GM19397 (cell line): ENCODE measurements at regions not wholly inside any gene's neighbourhood (a gene's known extent, or its start where the extent isn't known, plus 50 kb on each side); places are given as distances from the start of the nearest gene placed in this dataset.

ENCODE experiments used
- ATAC-seq: cut with Tn5 transposase; IDR thresholded peaks from one replicate; pipeline ENCODE4 v1.9.1; 2021; ENCODE audit warnings: mild to moderate bottlenecking, moderate library complexity; ENCODE audit not compliant: unreplicated experiment

DNA sequence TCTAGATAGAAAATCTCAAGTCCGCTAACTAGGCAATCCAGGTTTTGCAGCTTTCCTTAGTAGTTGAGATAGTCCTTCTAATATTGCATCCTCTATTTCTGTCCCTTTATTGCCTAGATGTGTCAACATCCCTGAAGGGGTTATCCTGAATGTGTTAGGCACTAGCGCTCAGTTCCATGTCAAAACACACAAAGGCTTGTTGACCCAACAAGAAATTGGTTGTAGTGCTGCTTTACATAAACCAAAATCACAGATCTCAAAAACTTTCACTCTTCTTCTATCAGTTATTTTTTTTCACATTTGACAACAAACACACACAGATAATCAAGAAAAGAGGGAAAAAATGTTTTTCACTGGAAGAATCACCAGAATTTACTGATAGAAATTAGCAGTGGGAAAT lies 51.4 kb upstream of the SOX2 start:
- ATAC-seq = no peak

DNA sequence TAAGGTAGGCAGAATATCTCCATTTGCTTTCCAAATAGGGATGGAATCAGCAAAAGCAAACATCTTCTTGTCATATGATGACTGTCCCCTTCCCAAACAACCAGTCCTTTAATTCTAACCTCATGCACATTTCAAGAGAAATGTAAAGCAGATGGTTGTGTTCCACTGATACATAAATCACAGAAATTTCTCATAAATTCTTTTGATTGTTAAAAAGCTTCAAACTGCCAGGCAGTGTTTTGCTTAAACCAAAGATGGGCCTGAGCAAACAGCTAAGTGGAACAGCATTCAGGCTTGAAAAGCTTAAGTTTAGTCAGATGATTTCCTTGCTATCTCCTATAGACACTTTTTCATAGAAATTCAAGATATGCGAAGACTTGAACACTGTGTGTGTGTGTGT lies 74.3 kb upstream of the SOX2 start:
- ATAC-seq = no peak

DNA sequence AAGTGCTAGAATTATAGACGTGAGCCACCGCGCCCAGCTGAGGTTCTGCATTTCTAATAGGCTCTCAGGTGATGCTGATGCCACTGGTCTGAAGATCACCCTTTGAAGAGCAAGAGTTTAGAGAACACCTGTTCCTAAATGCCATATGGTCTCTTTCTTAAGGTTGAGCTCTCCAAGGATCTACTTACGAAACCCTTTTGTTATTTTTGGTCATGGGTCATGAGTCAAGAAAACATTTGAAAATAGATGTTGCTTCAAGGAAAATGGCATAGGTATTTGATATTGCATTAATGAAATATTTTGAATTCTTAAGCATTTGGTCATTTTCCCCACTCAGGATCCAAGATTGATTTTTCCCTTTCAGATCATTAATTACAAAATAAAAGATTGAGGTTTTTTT lies 74.7 kb upstream of the SOX2 start:
- ATAC-seq = no peak

DNA sequence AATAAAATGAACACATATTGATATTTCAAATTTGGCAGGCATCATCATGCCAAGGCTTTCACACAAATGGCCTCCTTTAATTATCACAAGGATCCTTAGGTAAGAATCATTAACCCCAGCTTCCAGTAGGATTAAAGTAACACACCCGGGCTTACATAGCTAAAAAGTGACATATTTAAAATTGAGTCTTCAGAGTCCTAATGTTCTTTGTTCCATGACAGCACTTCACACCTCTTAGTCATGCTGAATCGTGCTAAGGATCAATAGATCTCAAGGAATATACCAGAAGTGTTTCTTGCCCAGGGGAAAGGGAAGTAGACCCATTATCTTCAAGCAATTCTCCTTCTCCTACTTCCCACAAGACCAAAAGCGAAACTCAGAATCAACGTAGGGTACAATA lies 76.6 kb upstream of the SOX2 start:
- ATAC-seq = no peak

DNA sequence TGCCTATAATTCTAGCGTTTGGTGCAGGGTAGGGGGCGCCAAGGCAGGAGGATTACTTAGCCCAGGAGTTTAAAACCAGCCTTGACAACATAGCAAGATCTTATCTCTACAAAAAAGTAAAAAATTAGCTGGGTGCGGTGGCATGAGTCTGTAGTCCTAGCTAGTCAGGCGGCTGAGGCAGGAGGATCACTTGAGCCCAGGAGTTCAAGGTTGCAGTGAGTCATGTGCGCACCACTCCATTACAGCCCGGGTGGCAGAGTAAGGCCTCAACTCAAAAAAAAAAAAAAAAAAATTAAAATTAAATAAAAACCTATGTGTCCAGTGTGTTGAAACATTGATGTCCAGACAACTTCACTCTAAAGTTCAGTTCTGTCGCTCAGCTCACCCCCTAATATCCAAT lies 78.2 kb upstream of the SOX2 start:
- ATAC-seq = no peak

DNA sequence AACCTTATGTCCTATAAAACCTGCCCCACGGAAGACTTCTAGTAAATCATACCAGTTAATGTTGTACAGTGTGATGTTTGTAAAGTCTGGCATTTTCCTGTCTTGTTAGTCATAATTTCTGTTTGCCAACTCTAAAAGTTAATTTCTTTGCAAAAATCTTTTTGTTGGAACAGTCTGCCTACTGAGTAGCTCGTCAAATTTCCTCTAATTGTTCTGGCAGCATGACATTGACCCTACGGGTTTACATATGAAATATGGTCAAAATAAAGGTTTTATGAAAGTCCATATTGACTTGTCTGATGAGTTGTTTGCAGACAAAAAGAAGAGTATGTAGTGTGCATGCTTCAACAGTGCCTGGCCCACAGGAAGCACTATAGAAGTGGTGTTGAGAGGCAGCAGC lies 79.8 kb upstream of the SOX2 start:
- ATAC-seq = no peak

DNA sequence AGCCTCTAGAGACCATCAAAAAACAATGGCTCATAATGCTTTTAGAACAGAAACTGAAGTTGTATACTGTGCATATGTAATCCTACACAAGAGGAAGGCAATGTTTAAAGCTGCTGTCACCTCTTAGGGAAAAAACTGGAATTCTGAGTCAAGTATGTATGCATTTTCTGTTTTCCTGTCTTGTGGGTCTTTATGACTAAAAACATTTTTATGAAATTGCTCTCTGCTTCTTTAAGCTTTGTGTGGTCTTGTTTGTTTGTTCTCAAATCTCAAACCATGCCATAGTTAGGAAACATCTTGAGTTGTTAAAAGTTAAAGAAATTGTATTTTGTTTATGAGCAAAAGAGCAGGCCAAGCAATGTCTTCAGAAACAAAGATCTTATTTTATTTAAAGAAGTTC lies 80.9 kb upstream of the SOX2 start:
- no peak for ATAC-seq

DNA sequence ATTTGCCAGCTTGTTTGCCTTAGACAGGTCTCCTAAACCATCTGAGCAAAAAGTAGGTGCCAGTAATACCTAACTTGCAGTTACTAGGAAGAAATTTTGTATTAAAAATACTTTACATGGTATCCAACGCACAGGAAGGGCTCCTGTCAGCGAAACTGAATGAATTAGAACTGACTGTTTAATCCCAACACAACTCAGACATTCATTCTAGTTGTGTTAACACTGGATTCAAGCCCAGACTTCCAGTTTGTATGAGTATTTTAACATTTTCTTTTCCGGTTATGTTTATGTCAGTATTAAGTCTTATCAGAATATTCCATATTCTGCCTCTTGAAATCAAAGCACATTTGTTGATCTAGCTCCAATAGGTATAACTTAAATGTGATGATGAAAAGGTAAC lies 82.0 kb upstream of the SOX2 start:
- ATAC-seq = no peak

DNA sequence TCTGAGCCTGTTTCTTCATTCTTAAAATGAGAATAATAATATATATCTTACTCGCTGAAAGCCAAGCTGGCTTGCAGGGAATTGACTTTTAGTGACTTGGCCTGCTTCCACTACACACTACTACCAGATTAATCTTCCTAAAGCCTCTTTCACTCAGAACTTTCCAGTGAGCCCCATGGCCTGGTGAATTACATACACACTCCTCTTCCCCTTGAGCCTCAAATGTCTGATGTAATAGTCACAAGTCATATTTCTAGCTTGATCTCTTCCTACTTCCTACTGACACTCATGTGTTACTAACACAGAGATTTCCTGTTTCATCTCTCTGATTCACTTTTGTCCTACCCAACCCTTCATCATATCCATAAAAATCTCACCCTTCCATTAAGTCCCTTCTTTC lies 82.7 kb upstream of the SOX2 start:
- ATAC-seq = no peak

DNA sequence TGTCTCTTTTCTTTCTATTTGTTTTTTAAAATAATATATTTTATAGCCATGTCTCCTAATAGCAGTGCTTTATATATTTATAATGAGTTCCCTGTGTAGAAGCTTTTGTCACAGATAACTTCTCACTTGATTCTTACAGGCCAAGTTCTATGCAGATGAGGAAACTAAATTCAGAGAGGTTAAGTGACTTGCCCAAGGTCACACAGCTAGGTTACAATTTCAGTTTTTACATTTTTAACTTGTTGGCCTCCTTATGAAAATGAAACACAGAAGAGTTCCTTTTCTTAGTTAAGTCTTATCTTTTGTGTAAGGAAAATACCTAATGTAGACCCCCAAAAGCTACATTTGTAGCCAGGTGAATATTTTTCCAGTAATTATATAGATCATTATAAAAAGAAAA lies 83.3 kb upstream of the SOX2 start:
- ATAC-seq = no peak

DNA sequence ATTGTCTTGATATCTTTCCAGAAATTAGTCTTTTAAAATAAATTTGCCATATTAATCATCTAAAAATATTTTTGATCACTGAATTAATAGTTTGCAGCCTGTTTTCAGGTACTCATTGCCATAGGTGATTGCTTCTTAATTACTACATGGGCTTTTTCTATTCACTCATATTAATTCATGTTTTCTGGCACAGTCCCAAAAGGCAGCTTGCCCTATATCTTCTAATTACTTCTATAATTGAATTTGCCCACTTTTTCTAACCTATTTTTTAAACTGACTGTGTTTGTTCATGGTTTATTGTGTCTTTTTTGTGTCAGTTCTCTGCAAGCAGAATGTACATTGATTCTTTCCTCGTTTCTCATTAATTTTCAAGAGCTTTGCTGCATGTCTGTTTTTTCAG lies 85.7 kb upstream of the SOX2 start:
- ATAC-seq = no peak

DNA sequence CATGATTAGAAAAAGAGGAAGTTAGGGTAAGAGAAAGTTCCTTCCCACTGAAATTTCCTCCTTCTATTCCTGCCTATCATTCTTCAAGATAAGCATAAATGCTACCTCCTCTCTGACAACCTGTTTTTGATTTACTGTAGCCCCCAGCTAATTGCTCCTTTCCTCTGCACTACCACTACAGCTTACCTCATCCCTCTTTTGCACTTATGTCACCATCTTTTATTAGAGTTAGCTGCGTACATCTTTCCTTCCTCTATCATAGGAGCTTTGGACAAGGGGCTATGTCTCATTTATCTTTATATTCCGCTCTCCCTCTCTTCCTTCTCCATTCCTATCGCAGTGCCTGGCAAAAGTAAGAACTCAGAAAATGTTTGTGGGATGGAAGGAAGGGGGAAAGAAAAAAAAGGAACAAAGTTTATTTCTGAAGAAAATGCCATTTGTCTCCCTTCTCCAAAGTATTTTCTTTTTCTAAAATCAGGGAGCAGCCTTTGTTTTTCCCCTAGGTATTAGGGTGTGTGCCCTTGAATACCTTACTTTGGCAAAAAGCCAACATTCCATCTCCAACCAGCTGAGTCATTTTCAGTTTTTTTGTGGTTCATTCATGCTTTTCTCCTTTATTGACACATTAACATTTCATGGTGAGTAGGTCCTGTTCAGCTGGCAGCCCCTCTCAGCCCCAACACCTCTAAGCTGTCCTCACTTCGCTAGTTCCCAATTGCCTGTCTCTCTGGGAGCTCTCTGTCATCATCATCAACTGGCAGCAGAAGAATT lies 87.6 kb upstream of the SOX2 start:
- no peak for ATAC-seq

DNA sequence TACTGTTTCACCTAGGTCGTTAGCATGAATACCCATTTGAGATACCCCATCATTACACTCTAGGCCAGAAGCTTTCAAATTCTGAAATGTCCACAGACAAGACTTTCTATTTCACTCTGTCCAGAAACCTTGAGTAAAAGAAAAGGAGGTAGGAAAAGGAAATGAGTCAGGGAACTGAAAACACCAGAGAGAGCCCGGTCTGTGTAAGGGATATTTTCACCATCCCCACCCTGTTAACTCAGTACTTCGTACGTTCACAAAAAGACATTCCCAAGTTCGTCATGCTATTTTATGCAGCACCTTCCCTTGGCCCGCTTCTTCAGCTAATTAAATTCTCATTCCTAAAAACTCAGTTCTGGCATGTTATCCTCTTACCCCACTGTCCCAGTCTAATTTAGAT lies 89.4 kb upstream of the SOX2 start:
- no peak for ATAC-seq

DNA sequence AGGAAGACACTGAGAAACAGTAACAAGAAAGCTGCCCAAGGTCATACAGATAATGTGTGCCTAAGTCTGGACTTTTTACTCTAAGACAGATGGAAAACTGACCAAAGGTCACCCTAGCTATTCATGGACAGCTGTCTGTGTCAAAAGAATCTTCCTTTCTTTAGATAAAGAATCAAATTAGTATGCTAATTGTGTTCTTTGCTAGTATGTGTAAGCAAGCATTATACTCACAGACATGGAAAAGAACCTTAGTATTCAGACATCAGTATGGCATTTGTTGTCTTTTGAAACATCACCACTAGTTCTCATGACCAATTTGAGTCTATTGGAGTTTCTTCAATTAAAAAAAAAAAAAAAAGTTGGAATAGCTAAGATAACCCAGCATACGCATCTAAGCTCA lies 91.8 kb upstream of the SOX2 start:
- ATAC-seq = no peak

DNA sequence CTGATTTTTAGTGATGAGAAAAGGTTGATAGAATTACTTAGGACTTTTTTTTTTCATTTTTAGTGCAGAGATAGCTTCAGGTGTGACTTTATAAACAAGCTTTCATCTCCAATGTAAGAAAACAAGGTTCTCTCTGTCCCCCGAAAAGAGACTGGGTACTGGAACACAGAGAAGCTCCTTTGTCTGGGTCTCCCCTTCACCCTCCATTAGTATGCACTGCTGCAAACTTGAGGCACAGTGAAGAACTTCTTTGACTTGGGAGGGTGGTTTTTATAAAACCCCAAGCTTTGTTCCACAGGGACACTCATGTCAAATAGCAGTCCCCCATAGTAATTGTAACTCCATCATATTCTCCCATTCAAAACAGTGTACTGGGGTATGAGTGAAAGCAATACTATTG lies 93.5 kb upstream of the SOX2 start:
- ATAC-seq = no peak

DNA sequence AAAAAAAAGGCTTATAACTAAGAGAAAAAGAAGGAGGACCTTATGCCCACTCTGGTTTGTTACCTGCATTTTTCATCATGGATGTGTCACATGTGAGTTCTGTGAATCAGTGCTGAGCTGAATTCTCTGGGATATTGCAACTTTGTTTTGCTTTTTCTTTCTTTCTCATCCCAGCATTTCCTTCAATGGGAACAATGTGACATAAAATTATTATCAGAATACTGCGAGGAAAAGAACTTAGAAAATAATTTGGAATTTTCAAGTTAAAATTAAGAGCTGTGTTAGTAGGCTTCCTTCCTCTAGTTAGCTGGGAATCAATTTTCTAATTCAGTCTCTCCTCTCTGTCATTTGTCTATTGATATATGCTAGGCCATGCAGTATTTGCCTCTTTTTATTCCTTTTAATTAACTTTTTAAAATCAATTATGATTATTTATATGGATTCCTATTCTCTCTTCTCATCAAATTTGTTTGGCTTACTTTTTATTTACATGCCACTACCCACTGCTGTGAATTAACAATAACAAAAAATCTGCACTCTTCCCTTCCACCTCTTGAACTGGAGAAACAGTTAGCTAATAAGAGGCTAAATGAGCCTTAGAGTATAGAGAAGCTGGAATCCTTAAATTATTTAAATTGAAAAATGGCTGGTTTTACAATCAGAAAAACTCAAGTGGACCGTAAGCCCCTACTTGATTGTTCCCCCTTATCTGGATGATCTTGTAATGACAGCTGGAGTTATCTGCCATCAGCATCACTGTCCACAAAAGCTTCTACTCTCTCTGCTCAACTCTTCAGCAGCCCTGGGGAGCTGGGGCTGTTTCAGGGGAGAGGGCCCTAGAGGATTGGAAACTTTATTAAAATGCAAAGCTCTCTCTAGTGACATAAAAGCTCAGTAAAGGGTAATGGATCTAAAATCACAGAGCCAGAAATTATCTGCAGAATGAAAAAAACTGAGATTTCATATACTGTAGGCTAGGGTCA lies 95.3 kb upstream of the SOX2 start:
- ATAC-seq = no peak

DNA sequence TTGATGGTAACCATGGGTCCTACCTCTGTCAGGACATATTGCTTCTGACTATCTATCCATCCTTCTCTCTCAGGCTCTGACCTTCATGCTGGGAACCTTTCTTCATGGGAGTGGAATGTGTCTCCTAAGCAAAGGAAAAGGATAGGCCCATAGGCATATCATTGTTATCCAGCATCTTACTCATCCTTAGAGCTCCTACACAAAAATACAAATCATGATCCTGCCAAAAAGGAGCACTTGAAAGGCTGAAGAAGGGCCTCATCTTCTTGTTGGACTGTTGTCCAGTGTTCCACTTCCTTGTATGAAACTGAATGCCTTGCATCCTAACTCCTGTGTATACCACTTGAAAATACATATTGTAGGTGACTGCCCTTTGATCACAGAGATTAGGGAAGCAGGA lies 96.1 kb upstream of the SOX2 start:
- no peak for ATAC-seq

DNA sequence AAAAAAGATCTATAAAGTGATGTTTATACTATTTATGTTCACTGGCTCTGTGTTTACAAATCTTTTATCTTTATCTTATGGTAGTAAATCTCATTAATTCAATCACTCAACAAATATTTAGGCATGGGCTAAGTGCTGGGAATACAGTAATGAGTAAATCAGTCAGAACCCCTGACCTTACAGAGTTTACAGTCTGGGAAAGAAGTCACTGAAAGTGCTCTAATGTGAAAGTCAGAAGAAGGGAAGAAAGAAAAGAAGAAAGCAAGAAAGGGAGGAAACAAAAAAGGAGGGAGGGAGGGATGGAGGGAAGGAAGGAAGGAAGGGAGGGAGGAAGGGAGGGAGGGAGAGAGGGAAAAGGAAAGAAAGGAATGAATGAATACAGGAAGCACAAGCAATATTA lies 96.8 kb upstream of the SOX2 start:
- no peak for ATAC-seq

DNA sequence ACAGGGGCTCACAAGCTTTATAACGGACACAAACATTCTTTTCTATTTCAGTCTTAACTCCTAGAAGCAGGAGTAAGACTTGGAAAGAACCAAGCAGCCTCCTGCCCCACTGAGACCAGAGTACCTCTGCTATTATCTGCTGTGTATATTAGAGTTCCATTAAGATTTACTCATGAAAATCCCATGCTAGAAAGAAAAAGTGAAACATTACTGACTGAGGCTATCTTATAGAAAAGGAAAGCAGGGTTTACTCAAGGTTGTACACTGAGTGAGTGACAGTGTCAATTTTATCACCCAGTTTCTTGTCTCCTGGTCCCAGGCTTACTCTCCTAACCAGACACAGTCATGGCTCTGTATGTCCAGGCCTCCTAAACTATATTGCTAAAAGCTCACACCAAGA lies 97.9 kb upstream of the SOX2 start:
- ATAC-seq = no peak

DNA sequence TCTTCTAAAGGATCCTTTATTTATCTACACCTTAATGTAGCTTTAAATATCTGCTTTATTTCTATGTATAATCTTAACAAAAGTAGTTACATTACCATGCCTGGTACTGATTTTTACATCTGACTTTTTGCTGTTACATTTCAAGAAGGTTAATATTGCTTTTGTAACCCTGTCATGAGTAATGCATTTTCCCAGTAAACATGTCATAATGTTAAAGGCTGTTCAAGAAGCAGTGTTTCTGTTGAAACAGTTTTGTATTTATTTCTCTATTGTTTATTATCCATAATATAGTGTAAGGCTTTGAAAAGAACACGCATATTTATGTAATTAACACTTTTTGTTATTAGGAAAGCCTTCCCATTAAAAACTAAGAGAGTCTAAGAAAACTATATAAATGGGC lies 98.5 kb upstream of the SOX2 start:
- no peak for ATAC-seq

DNA sequence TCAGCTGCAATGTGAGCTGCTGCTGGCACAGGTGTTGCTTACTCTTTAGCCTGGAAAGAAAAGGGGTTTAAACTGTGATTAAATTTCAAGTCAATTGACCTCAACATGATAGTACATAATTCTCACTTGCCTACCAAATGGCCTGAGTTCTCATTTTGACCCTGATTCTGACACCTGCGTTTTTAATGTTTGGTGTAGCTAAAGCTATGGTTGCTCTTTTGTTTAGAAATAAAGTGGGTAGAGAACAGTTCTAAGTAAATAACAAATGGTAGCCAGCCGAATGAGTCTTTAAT lies 100.8 kb upstream of the SOX2 start:
- ATAC-seq = no peak
